ENCODE measurements at regions not wholly inside any gene's neighbourhood (a gene's known extent, or its start where the extent isn't known, plus 50 kb on each side); places are given as distances from the start of the nearest gene placed in this dataset.

DNA sequence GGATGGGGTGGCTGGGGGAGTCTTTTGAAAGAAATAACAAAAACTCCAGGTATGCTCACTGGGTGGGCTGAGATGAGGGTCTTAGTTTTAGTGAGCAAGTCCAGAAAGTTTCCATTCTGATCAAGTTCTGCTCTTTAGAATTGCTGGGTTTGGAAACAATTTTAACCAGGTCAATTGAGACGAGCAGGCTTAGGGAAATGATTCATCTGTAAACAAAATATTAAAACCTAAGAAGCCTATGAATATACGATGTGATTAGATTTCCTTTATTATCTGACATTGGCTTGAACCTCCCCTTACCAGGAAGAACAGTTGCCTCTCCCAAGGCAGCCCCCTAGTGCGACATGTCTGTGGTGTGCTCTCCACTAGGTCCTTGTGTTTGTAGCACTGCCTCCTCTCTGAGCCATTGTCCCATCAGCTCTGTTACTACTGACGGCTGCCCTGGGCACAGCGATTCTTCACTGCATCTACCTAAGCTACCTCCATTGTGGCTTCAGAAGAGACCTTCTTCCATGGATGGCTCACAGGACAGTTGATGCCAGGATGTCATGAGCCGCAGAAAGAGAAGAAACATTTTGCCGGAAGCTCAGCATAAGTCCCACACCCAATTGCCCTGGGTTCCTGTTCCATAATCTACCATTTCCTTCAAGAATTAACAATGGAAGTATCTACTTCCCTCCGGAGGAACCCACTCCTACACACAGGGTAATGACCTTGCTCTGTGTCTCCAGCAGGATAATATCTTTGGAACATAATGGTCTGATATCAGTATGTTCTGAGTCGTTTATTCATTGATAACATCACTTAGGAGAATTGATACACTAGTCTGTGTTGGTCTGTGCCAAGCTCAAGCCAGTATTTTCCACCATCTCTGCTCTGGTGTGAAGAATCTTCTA, 95.1 kb upstream of the ITGB1 start (continued):
- TF ChIP-seq, protein P1, sequence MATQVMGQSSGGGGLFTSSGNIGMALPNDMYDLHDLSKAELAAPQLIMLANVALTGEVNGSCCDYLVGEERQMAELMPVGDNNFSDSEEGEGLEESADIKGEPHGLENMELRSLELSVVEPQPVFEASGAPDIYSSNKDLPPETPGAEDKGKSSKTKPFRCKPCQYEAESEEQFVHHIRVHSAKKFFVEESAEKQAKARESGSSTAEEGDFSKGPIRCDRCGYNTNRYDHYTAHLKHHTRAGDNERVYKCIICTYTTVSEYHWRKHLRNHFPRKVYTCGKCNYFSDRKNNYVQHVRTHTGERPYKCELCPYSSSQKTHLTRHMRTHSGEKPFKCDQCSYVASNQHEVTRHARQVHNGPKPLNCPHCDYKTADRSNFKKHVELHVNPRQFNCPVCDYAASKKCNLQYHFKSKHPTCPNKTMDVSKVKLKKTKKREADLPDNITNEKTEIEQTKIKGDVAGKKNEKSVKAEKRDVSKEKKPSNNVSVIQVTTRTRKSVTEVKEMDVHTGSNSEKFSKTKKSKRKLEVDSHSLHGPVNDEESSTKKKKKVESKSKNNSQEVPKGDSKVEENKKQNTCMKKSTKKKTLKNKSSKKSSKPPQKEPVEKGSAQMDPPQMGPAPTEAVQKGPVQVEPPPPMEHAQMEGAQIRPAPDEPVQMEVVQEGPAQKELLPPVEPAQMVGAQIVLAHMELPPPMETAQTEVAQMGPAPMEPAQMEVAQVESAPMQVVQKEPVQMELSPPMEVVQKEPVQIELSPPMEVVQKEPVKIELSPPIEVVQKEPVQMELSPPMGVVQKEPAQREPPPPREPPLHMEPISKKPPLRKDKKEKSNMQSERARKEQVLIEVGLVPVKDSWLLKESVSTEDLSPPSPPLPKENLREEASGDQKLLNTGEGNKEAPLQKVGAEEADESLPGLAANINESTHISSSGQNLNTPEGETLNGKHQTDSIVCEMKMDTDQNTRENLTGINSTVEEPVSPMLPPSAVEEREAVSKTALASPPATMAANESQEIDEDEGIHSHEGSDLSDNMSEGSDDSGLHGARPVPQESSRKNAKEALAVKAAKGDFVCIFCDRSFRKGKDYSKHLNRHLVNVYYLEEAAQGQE (IDR thresholded peaks at IDR 0.05) = no peak
- TF ChIP-seq NR2F2 (IDR thresholded peaks at IDR 0.05) (no peak), RAD21 (IDR thresholded peaks at IDR 0.05) (no peak), YY1 (IDR thresholded peaks at IDR 0.05) (no peak), FOXA2 (IDR thresholded peaks at IDR 0.05) (no peak)
- TF ChIP-seq, protein P2, sequence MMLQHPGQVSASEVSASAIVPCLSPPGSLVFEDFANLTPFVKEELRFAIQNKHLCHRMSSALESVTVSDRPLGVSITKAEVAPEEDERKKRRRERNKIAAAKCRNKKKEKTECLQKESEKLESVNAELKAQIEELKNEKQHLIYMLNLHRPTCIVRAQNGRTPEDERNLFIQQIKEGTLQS (IDR thresholded peaks at IDR 0.05) = no peak

DNA sequence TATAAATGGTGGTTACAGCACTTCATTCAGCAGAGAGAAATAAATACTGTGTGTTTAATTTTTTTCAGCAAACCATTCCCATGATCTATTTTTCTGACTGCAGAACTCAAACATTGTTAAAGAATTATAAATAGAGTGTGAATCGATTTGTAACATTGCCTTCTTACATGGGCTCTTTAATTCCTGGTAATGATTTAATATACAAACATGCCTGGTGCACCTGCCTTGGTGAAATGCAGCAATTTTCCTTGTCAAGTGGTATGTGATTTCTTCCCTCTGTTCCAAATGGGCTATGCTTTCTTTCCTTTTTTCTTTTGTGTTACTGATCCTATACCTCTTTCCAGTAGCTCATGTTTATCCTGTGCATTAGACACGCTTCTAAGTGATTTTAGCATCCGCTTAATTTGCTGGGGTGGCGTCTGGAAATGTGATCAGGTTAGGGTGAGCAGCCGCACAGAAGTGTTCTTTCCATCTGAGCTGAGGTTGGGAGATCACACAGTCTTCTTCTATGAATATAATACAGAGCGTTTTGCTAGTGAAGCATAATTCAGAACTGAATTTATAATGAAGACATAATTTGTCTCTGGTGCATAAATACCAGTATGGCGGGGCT, 94.3 kb upstream of the ITGB1 start:
- TF ChIP-seq, protein P1 (IDR thresholded peaks at IDR 0.05) = no peak
- TF ChIP-seq YY1 (IDR thresholded peaks at IDR 0.05) (no peak), HNF4A (conservative IDR thresholded peaks at IDR 0.05) (no peak), RXRA (IDR thresholded peaks at IDR 0.05) (no peak), FOXA1 (IDR thresholded peaks at IDR 0.05) (no peak), TAF1 (conservative IDR thresholded peaks at IDR 0.05) (no peak), FOXA2 (IDR thresholded peaks at IDR 0.05) (no peak), GABPA (IDR thresholded peaks at IDR 0.05 in 1 of 2, conservative IDR thresholded peaks at IDR 0.05 in 1 of 2) (no peak), RAD21 (IDR thresholded peaks at IDR 0.05) (no peak), EGR1 (IDR thresholded peaks at IDR 0.05; ENCODE audit: low read depth in 2 of 2) (no peak), NR2F2 (IDR thresholded peaks at IDR 0.05) (no peak), SP1 (IDR thresholded peaks at IDR 0.05) (no peak), JUND (IDR thresholded peaks at IDR 0.05) (no peak), HNF4G (IDR thresholded peaks at IDR 0.05) (no peak)
- TF ChIP-seq, protein P3, sequence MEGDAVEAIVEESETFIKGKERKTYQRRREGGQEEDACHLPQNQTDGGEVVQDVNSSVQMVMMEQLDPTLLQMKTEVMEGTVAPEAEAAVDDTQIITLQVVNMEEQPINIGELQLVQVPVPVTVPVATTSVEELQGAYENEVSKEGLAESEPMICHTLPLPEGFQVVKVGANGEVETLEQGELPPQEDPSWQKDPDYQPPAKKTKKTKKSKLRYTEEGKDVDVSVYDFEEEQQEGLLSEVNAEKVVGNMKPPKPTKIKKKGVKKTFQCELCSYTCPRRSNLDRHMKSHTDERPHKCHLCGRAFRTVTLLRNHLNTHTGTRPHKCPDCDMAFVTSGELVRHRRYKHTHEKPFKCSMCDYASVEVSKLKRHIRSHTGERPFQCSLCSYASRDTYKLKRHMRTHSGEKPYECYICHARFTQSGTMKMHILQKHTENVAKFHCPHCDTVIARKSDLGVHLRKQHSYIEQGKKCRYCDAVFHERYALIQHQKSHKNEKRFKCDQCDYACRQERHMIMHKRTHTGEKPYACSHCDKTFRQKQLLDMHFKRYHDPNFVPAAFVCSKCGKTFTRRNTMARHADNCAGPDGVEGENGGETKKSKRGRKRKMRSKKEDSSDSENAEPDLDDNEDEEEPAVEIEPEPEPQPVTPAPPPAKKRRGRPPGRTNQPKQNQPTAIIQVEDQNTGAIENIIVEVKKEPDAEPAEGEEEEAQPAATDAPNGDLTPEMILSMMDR (IDR thresholded peaks at IDR 0.05; ENCODE audit: low read depth, low read length, missing input control) = no peak
- TF ChIP-seq, protein P4, sequence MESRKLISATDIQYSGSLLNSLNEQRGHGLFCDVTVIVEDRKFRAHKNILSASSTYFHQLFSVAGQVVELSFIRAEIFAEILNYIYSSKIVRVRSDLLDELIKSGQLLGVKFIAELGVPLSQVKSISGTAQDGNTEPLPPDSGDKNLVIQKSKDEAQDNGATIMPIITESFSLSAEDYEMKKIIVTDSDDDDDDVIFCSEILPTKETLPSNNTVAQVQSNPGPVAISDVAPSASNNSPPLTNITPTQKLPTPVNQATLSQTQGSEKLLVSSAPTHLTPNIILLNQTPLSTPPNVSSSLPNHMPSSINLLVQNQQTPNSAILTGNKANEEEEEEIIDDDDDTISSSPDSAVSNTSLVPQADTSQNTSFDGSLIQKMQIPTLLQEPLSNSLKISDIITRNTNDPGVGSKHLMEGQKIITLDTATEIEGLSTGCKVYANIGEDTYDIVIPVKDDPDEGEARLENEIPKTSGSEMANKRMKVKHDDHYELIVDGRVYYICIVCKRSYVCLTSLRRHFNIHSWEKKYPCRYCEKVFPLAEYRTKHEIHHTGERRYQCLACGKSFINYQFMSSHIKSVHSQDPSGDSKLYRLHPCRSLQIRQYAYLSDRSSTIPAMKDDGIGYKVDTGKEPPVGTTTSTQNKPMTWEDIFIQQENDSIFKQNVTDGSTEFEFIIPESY (IDR thresholded peaks at IDR 0.05) = no peak
- TF ChIP-seq, protein P5, sequence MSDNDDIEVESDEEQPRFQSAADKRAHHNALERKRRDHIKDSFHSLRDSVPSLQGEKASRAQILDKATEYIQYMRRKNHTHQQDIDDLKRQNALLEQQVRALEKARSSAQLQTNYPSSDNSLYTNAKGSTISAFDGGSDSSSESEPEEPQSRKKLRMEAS (IDR thresholded peaks at IDR 0.05) = no peak
- DNase-seq (ENCODE audit: low spot score) = no peak
- WGBS = 92% methylated on average over 7 of the region's 7 CpGs
- Histone ChIP-seq H3K4me1 (ENCODE audit: control insufficient read depth in 4 of 4, insufficient read depth in 4 of 4, low read length in 3 of 4) (no peaks in the 10 kb centered on the region), H3K27me3 (ENCODE audit: control insufficient read depth in 4 of 4, insufficient read depth in 4 of 4, low read length in 3 of 4) (no peaks in the 10 kb centered on the region), H3K9ac (ENCODE audit: low read depth in 1 of 2, low read length in 2 of 2) (no peak overlapping the region), H3K9me3 (ENCODE audit: control insufficient read depth in 4 of 4, low read length in 3 of 4) (no peaks in the 10 kb centered on the region), H3K27ac (ENCODE audit: low read depth in 1 of 2, low read length in 2 of 2) (no peak overlapping the region), H3K36me3 (ENCODE audit: control insufficient read depth in 4 of 4, insufficient read depth in 3 of 4, low read depth in 1 of 4, low read length in 3 of 4) (no peaks in the 10 kb centered on the region), H3K4me3 (ENCODE audit: low read depth in 1 of 3, low read length in 3 of 3) (no peak overlapping the region)

Data from liver (tissue), 8 donors.